Osteoblast (primary cell): ENCODE measurements at regions not wholly inside any gene's neighbourhood (a gene's known extent, or its start where the extent isn't known, plus 50 kb on each side); places are given as distances from the start of the nearest gene placed in this dataset.
A peak's percentile ranks its signal among the peaks of the same experiment; 100 is the strongest.
"Not testable (repeated sequence)": the region's sequence is repeated elsewhere in the genome, so short reads cannot be mapped to it uniquely, and the experiment has no call there.

Source experiments
- DNase-seq: peaks from one replicate; pipeline ENCODE4 v3.0.0; 2011; ENCODE audit warnings: low spot score, mixed read lengths; ENCODE audit not compliant: insufficient read length; ENCODE audit errors: missing footprints
- H2AFZ ChIP-seq: 2 replicates; pipeline ENCODE4 v1.6.0; 2011; ENCODE audit warnings: mild to moderate bottlenecking, low read length
- H3K27ac ChIP-seq: 2 replicates; pipeline ENCODE4 v1.5.1; 2011; ENCODE audit warnings: mild to moderate bottlenecking, low read depth, low read length, moderate library complexity
- H3K27me3 ChIP-seq: 2 replicates; pipeline ENCODE4 v1.6.0; 2012; ENCODE audit warnings: mild to moderate bottlenecking, control low read depth, inconsistent platforms, low read length, moderate library complexity; ENCODE audit not compliant: insufficient read depth
- H3K36me3 ChIP-seq: 2 replicates; pipeline ENCODE4 v1.5.1; 2011; ENCODE audit warnings: mild to moderate bottlenecking, low read length, control low read depth, moderate library complexity; ENCODE audit not compliant: insufficient read depth
- H3K4me1 ChIP-seq: 2 replicates; pipeline ENCODE4 v1.5.1; 2011; ENCODE audit warnings: mild to moderate bottlenecking, low read length, control low read depth, moderate library complexity; ENCODE audit not compliant: insufficient read depth
- H3K4me2 ChIP-seq: 2 replicates; pipeline ENCODE4 v1.6.0; 2011; ENCODE audit warnings: mild to moderate bottlenecking, low read length; ENCODE audit not compliant: insufficient read depth
- H3K4me3 ChIP-seq: fragments of 200-600 bp; sonication (generic); 3 replicates; pipeline ENCODE4 v1.5.1; 2012; ENCODE audit warnings: mild to moderate bottlenecking, low read length, inconsistent platforms; ENCODE audit not compliant: insufficient read depth
- H3K79me2 ChIP-seq: 2 replicates; pipeline ENCODE4 v1.6.0; 2012; ENCODE audit warnings: mild to moderate bottlenecking, low read length, control low read depth, inconsistent platforms; ENCODE audit not compliant: insufficient read depth
- H3K9me3 ChIP-seq: 2 replicates; pipeline ENCODE4 v1.5.1; 2011; ENCODE audit warnings: low read depth, low read length, control low read depth
- H4K20me1 ChIP-seq: 2 replicates; pipeline ENCODE4 v1.6.0; 2012; ENCODE audit warnings: mild to moderate bottlenecking, low read length, control low read depth; ENCODE audit not compliant: insufficient read depth
- TF ChIP-seq, protein P1 (sequence below): IDR thresholded peaks from 2 replicates; pipeline ENCODE4 v1.5.1; 2011; ENCODE audit warnings: mild to moderate bottlenecking, low read depth, low read length, moderate library complexity; ENCODE audit errors: extremely low read depth

DNA sequence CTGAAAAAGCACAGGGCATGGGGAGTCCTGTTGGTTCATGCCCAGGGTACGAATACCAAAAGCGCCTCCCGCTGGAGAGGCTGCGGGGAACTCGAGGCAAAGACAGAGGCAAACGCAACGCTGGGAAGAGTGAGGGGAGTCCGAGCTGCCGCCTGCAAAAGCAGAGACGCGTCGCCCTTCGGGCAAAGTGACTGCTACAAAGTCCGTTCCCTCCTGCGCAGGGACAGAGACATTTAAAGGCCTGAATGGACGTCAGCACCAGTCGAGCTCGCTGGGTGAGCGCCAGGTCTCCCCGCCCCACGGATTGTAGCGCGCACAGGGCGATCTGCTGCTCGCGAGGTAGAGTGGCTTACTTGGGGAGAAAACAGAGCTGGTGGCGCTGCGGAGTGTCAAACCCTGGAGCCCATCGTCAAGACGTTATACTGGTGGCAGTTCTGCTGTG, 732.8 kb downstream of the ZWINT start:
- Histone ChIP-seq H3K27me3 (no peaks in the 10 kb centered on the region), H3K4me1 (no peaks in the 10 kb centered on the region), H2AFZ (peak overlapping the region; percentile 6), H3K9me3 (no peaks in the 10 kb centered on the region), H4K20me1 (no peaks in the 10 kb centered on the region), H3K4me2 (no peak overlapping the region), H3K36me3 (no peaks in the 10 kb centered on the region), H3K27ac (no peak overlapping the region), H3K4me3 (no peak overlapping the region), H3K79me2 (no peaks in the 10 kb centered on the region)
- TF ChIP-seq, protein P1, sequence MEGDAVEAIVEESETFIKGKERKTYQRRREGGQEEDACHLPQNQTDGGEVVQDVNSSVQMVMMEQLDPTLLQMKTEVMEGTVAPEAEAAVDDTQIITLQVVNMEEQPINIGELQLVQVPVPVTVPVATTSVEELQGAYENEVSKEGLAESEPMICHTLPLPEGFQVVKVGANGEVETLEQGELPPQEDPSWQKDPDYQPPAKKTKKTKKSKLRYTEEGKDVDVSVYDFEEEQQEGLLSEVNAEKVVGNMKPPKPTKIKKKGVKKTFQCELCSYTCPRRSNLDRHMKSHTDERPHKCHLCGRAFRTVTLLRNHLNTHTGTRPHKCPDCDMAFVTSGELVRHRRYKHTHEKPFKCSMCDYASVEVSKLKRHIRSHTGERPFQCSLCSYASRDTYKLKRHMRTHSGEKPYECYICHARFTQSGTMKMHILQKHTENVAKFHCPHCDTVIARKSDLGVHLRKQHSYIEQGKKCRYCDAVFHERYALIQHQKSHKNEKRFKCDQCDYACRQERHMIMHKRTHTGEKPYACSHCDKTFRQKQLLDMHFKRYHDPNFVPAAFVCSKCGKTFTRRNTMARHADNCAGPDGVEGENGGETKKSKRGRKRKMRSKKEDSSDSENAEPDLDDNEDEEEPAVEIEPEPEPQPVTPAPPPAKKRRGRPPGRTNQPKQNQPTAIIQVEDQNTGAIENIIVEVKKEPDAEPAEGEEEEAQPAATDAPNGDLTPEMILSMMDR: no peak
- DNase-seq: no peak

DNA sequence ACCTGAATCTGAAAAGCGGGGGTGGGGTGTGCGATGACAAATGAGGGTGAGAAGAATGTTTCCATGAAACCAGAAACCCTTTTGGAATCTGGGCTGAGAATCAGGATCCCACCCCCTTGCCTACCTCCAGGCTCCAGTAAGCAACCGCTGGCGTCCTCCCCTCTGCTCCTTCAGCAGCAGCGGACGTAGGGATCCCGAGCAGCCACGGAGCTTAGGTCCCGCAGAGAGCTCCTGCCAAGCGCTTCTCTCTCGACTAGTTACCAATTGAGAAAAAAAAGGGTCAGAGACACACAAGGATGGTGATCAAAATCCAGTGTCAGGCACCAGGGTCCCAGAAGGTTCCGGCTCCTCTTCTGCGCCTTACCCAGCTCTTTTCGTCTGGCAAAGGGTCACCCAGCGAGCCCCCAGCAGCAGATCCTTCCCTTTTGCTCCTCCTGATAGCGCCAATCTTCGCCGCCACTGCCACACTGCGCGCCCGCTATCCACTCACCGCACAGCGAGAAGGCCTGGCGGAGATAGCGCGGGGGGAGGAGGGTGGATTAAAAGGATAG, 733.5 kb downstream of the ZWINT start:
- no peaks in the 10 kb centered on the region for H3K27me3 ChIP-seq
- H3K36me3 ChIP-seq: no peaks in the 10 kb centered on the region
- no peak overlapping the region for H2AFZ ChIP-seq
- H4K20me1 ChIP-seq: no peaks in the 10 kb centered on the region
- no peak overlapping the region for H3K27ac ChIP-seq
- no peak overlapping the region for H3K4me3 ChIP-seq
- no peaks in the 10 kb centered on the region for H3K4me1 ChIP-seq
- no peaks in the 10 kb centered on the region for H3K9me3 ChIP-seq
- H3K4me2 ChIP-seq: no peak overlapping the region
- DNase-seq: no peak
- H3K79me2 ChIP-seq: no peaks in the 10 kb centered on the region
- TF ChIP-seq, protein P1: no peak

DNA sequence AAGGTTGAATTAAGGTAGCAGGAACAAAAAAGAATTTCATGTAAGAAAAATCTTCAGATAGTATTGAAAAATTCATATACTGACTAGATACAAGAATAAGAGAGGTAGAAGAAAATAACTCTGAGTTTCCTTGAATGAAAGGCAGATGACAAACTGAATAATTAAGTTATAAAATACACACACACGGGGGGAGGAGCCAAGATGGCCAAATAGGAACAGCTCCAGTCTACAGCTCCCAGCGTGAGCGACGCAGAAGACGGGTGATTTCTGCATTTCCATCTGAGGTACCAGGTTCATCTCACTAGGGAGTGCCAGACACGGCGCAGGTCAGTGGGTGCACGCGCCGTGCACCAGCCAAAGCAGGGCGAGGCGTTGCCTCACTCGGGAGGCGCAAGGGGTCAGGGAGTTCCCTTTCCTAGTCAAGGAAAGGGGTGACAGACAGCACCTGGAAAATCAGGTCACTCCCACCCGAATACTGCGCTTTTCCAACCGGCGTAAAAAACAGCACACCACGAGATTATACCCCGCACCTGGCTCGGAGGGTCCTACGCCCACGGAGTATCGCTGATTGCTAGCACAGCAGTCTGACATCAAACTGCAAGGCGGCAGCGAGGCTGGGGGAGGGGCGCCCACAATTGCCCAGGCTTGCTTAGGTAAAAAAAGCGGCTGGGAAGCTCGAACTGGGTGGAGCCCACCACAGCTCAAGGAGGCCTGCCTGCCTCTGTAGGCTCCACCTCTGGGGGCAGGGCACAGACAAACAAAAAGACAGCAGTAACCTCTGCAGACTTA, 759.2 kb downstream of the ZWINT start:
- H3K27ac ChIP-seq, H2AFZ ChIP-seq, H3K27me3 ChIP-seq, H3K4me2 ChIP-seq, H4K20me1 ChIP-seq, H3K4me1 ChIP-seq, H3K4me3 ChIP-seq, H3K9me3 ChIP-seq, H3K36me3 ChIP-seq, DNase-seq, H3K79me2 ChIP-seq: not testable (repeated sequence)

DNA sequence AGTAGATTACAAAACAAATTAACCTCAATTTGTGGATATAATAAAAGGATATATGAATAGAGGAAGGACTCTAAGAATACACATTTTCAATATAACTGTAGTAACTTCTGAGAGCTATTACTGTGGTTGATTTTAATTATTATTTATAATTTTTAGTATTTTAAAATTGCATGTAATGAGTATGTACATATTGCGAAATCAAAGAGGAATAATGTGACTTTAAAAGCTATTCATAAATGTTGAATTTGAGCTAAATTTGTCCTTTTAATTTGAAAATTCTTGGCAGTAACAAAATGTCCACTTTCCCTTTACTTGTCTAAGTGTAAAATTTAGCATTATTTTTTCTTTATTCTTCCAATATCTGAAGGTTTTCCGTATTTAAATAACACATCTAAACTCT, 750.6 kb upstream of the PCDH15 start:
- Histone ChIP-seq H3K27me3 (no peaks in the 10 kb centered on the region), H3K4me1 (no peaks in the 10 kb centered on the region), H3K9me3 (peaks cover 2% of the 10 kb centered on the region), H3K79me2 (no peaks in the 10 kb centered on the region), H3K4me2 (no peak overlapping the region), H3K36me3 (no peaks in the 10 kb centered on the region), H4K20me1 (no peaks in the 10 kb centered on the region), H2AFZ (no peak overlapping the region), H3K4me3 (no peak overlapping the region), H3K27ac (no peak overlapping the region)
- no peak for DNase-seq
- TF ChIP-seq, protein P1: no peak
